Natural killer cell (primary cell): ENCODE measurements at regions not wholly inside any gene's neighbourhood (a gene's known extent, or its start where the extent isn't known, plus 50 kb on each side); places are given as distances from the start of the nearest gene placed in this dataset.

ENCODE experiments used
- ATAC-seq, 3 donors: fragments of 150-1000 bp in 2 of 3; fragments of 200-7000 bp in 1 of 3; cut with Tn5 transposase; 1 replicate in 1 of 3; 2 replicates in 2 of 3; pipeline ENCODE4 v1.10.0; 2021; ENCODE audit warnings: mild to moderate bottlenecking in 2 of 3, moderate library complexity in 2 of 3
- DNase-seq, 2 donors: peaks; one replicate each; pipeline versions ENCODE4 v3.0.0 to v3.0.0-alpha.2; 2013 to 2021; ENCODE audit warnings: mixed read lengths in 1 of 2
- H3K27ac ChIP-seq: one replicate; pipeline ENCODE4 v1.5.1; 2013; ENCODE audit warnings: mild to moderate bottlenecking, low read length
- H3K27me3 ChIP-seq: one replicate; pipeline ENCODE4 v1.6.1; 2013; ENCODE audit warnings: low read length; ENCODE audit not compliant: control insufficient read depth, insufficient read depth
- H3K36me3 ChIP-seq: one replicate; pipeline ENCODE4 v1.6.1; 2013; ENCODE audit warnings: low read length; ENCODE audit not compliant: control insufficient read depth, insufficient read depth
- H3K4me1 ChIP-seq: one replicate; pipeline ENCODE4 v1.6.1; 2013; ENCODE audit warnings: low read length; ENCODE audit not compliant: control insufficient read depth, insufficient read depth
- H3K4me3 ChIP-seq: one replicate; pipeline ENCODE4 v1.5.1; 2013; ENCODE audit warnings: low read length
- H3K9me3 ChIP-seq: one replicate; pipeline ENCODE4 v1.6.1; 2013; ENCODE audit warnings: low read length; ENCODE audit not compliant: control insufficient read depth, insufficient read depth
- H3K27ac Mint-ChIP-seq, 2 donors: one replicate each; pipeline ENCODE4 v1.8.0; 2022; ENCODE audit warnings: mild to moderate bottlenecking in 2 of 2, mixed read lengths in 2 of 2, moderate library complexity in 1 of 2
- H3K27me3 Mint-ChIP-seq, 2 donors: one replicate each; pipeline ENCODE4 v1.8.0; 2022; ENCODE audit warnings: low read depth in 2 of 2, mixed read lengths in 2 of 2
- H3K36me3 Mint-ChIP-seq: one replicate; pipeline ENCODE4 v1.8.0; 2022; ENCODE audit warnings: mixed read lengths
- H3K4me1 Mint-ChIP-seq, 2 donors: one replicate each; pipeline ENCODE4 v1.8.0; 2022; ENCODE audit warnings: mixed read lengths in 2 of 2
- H3K4me3 Mint-ChIP-seq: one replicate; pipeline ENCODE4 v1.8.0; 2022; ENCODE audit warnings: mild to moderate bottlenecking, moderate library complexity, mixed read lengths
- H3K9me3 Mint-ChIP-seq, 2 donors: one replicate each; pipeline ENCODE4 v1.8.0; 2022; ENCODE audit warnings: mixed read lengths in 2 of 2
- WGBS: methylation state at CpG from one replicate; pipeline ENCODE4 v1.1.7; 2013; ENCODE audit warnings: missing lambda C conversion rate; ENCODE audit not compliant: insufficient coverage; 5-methylcytosine and 5-hydroxymethylcytosine counted together
- intact Hi-C: fragments of 100-400 bp; cut with micrococcal nuclease; formaldehyde crosslinking; loops from one replicate; pipeline ENCODE4 v1.14.2; 2022
- TF ChIP-seq, protein P1 (sequence below): fragments of 200-600 bp; IDR thresholded peaks from one replicate; pipeline ENCODE4 v1.8.0; 2022; ENCODE audit warnings: antibody characterized with exemption

DNA sequence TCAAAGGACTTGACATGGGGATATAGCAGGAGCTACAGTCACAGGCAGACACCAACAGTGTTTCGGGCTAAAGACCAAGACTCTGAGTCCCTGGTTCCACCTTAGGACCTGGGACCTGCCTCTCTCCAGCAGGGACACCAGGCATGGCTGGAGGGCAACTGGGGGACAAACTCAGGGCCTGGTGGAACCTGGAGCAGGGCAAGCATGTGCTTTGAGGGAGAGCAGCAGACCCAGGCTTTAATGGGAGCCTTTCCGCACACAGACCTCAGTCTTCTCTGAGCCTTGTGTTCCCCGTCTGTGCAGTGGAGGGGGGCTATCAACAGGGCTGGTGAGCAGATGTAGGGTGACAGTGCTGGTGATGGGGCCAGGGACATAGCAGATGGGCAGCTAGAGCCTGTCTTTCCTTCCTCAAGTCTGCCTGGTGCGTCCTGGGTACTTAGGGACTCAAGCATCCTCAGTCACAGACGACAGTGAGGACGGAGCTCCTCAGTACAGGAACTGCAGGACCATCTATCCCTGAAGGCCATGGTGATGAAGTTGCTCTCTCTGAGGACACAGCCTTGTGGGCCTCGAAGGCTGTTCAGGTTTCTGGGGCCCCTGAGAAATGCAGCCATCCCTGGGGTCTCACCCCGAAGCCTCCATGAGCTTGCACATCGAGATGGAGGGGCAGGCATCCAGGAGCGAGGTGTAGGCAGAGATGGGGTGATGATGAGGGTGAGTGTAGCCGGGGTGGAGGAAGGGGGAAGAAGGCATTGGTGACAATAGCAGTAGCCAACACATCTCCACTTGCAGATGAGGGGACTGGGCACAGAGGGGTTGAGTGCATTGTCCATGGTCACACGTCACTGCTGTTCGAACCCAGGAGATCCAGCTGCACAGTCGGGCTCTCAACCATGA is 593.4 kb downstream of the PTPRU start:
- TF ChIP-seq, protein P1, sequence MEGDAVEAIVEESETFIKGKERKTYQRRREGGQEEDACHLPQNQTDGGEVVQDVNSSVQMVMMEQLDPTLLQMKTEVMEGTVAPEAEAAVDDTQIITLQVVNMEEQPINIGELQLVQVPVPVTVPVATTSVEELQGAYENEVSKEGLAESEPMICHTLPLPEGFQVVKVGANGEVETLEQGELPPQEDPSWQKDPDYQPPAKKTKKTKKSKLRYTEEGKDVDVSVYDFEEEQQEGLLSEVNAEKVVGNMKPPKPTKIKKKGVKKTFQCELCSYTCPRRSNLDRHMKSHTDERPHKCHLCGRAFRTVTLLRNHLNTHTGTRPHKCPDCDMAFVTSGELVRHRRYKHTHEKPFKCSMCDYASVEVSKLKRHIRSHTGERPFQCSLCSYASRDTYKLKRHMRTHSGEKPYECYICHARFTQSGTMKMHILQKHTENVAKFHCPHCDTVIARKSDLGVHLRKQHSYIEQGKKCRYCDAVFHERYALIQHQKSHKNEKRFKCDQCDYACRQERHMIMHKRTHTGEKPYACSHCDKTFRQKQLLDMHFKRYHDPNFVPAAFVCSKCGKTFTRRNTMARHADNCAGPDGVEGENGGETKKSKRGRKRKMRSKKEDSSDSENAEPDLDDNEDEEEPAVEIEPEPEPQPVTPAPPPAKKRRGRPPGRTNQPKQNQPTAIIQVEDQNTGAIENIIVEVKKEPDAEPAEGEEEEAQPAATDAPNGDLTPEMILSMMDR: no peak
- H3K27me3 ChIP-seq: no peaks in the 10 kb centered on the region
- Mint-ChIP-seq H3K4me3 (no peak overlapping the region), H3K9me3 (no peaks in the 10 kb centered on the region), H3K27ac (no peak overlapping the region), H3K27me3 (peaks cover 0 to 8% of the 10 kb centered on the region in 2 donors), H3K4me1 (no peaks in the 10 kb centered on the region), H3K36me3 (no peaks in the 10 kb centered on the region)
- WGBS: 81% methylated on average over 14 of the region's 14 CpGs
- H3K27ac ChIP-seq: no peak overlapping the region
- DNase-seq (no peak), ATAC-seq (no peak)
- intact Hi-C loops: no loop called here
- H3K4me3 ChIP-seq: no peak overlapping the region
- H3K9me3 ChIP-seq: no peaks in the 10 kb centered on the region
- H3K36me3 ChIP-seq: no peaks in the 10 kb centered on the region
- no peaks in the 10 kb centered on the region for H3K4me1 ChIP-seq

DNA sequence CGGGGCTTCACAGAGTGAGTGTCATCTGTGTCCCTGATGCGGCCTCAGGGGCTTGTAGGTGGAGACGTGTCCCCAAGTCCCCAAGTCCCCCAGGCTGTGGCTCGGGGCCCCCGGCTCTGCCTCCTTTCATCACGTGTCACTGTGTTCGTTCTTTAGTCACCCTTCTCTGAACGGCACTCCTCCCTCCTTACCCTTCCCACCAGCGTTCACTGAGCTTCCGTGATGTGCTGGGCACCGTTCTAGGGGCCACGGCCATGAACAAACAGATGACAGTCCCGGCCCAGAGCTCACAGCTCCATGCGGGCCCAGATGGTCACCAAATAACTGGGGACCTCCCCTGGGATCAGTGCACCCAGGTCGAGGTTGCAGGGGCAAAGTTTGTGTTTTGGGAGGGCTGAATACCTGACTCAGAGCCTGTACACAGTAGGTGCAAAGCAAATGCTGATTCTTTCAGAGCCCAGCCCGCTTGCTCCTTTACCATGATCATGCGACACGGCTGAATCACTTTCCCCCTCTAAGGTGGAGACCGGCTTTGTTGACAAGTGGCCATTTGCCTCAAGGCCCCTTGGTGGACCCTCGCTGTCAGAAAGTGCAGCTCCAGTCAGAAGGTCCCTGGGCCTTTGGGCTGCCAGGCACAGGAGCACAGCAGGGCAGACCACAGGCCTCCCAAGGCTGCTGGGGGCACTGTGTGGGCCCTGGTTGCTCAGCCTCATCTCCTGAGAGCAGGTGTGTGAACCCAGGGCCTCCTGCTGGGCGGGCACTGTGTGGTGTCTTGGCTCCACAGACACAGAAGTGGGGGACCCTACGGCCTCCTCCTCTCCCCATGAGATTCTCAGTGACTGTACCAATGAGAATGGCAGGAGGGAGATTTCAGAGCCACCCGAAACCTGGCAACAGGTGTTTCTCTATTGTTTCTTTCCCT is 592.5 kb downstream of the PTPRU start:
- DNase-seq (no peak), ATAC-seq (no peak)
- H3K27ac ChIP-seq: no peak overlapping the region
- peaks cover under 1 to 8% of the 10 kb centered on the region in 2 donors for H3K27me3 Mint-ChIP-seq
- H3K4me3 Mint-ChIP-seq: no peak overlapping the region
- no peaks in the 10 kb centered on the region for H3K9me3 Mint-ChIP-seq
- no peaks in the 10 kb centered on the region for H3K4me1 Mint-ChIP-seq
- H3K9me3 ChIP-seq: no peaks in the 10 kb centered on the region
- no peaks in the 10 kb centered on the region for H3K36me3 ChIP-seq
- no peaks in the 10 kb centered on the region for H3K4me1 ChIP-seq
- 77% methylated on average over 23 of the region's 23 CpGs for WGBS
- no peaks in the 10 kb centered on the region for H3K36me3 Mint-ChIP-seq
- H3K27ac Mint-ChIP-seq: no peak overlapping the region
- H3K4me3 ChIP-seq: no peak overlapping the region
- no peaks in the 10 kb centered on the region for H3K27me3 ChIP-seq
- intact Hi-C loops: no loop called here
- TF ChIP-seq, protein P1: no peak

DNA sequence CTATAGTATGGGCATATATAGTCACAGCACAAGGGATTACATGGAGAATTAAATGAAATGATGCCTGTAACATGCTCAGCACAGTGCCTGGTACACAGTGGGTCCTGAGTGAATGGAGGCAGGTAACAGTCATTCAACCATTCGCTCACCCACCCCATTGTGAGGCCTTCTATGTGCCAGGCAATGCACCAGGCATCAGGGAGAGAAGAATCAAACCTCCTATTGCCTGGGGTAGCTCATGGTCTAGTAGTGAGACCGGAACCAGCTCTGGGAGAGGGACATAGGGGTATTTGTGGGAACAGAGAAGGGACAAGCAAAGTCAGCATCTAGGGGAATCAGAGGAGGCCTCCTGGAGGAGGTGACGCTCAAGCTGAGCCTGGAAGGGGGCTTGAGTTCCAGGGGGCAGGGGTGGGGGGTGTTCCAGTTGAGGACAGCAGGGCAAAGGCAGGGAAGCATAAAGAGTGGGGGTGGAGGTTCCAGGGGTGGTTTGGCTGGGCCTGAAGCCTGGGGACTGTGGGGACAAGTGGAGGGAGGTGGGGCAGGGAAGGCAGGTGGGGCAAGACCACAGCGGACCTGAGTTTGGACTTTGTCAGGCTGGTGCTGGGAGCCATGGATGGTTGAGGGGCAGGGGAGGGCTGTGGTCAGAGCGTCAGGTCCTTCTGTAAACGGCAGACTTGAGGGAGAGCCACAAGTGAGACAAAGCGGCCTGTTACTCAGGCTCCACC is 591.6 kb downstream of the PTPRU start:
- Histone ChIP-seq H3K4me1 (no peaks in the 10 kb centered on the region), H3K27me3 (no peaks in the 10 kb centered on the region), H3K36me3 (no peaks in the 10 kb centered on the region), H3K9me3 (no peaks in the 10 kb centered on the region), H3K4me3 (no peak overlapping the region), H3K27ac (no peak overlapping the region)
- TF ChIP-seq, protein P1: no peak
- ATAC-seq (no peak), DNase-seq (no peak)
- no peaks in the 10 kb centered on the region for H3K4me1 Mint-ChIP-seq
- intact Hi-C loops: no loop called here
- no peak overlapping the region for H3K27ac Mint-ChIP-seq
- 83% methylated on average over 7 of the region's 7 CpGs for WGBS
- H3K4me3 Mint-ChIP-seq: no peak overlapping the region
- H3K36me3 Mint-ChIP-seq: no peaks in the 10 kb centered on the region
- no peaks in the 10 kb centered on the region for H3K9me3 Mint-ChIP-seq
- peaks cover 2 to 8% of the 10 kb centered on the region in 2 donors for H3K27me3 Mint-ChIP-seq
